ENCODE measurements at regions not wholly inside any gene's neighbourhood (a gene's known extent, or its start where the extent isn't known, plus 50 kb on each side); places are given as distances from the start of the nearest gene placed in this dataset.
"Not testable (repeated sequence)": the region's sequence is repeated elsewhere in the genome, so short reads cannot be mapped to it uniquely, and the experiment has no call there.

DNA sequence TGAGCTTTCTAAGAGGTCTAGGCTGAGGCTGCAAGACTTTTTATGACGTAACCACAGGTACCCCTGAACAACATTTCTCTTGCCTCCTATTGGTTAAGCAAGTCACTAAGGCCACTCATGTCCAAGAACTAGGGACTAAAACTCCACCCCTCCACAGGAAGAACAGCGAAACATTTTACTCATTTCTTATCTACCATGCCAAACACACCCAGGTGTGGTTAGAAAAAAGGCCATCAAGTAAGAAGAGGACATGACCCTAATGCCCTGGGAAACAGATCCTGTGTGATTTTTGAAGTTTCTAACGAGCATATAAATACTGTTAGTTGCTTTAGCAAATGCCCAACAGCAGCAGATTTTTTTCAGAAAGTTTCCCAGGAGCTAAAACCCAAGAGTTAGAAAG lies 282.4 kb upstream of the DYNLRB2 start:
- DNase-seq (ENCODE audit: low read depth) = no peak

DNA sequence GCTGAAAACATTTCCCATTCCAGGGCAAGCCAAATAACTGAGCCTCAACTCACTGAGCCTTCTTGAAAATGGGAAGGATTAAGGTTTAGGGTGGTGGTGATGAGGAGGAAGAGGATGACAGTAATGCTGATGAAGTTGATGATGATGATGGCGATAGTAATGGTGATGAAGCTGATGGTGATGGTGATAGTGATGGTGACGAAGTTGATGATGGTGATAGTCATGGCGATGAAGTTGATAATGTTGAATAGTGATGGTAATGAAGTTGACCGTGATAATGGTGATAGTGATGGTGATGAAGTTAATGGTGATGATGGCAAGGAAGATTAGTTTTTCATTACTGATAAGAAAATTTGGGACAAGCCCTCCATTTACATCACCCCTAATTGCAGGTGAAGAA lies 285.8 kb upstream of the DYNLRB2 start:
- DNase-seq (ENCODE audit: low read depth) = no peak

DNA sequence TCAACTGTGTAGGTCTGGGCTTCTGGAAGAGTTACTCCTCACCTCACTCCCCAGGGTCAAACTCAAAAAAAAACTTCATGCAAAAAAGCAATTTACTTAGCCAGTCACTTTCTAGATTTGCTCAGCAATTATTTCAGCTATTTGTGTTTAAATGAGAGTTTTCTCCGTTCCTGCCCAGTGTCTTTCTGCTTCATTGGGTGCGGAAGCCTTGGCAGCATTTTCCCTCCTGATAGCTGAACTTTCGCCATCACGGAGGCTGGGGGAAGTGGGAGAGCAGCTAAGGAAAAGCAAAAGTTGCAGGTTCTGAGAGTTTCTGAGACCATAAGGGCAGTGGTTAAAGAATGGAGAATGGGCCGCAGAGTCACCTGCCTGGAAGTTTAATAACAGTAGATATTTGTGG lies 287.1 kb upstream of the DYNLRB2 start:
- no peak for DNase-seq (ENCODE audit: low read depth)

DNA sequence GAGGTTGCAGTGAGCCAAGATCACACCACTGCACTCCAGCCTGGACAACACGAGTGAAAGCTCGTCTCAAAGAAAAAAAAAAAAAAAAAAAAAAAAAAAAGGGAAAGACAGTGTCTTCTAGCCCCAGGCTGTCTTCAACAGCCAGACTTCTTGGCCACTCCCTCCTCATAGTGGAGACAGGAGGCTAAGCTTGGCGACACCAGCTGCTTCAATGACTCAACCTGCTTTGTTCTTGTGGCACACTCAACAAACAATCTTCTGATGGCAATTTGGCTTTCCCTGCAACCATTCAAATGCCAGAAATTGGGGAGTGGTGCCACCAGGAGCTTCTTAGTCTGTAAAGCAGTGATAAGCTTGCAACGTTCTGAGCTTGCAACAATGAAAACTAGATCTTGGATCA lies 290.4 kb upstream of the DYNLRB2 start:
- no peak for DNase-seq (ENCODE audit: low read depth)

DNA sequence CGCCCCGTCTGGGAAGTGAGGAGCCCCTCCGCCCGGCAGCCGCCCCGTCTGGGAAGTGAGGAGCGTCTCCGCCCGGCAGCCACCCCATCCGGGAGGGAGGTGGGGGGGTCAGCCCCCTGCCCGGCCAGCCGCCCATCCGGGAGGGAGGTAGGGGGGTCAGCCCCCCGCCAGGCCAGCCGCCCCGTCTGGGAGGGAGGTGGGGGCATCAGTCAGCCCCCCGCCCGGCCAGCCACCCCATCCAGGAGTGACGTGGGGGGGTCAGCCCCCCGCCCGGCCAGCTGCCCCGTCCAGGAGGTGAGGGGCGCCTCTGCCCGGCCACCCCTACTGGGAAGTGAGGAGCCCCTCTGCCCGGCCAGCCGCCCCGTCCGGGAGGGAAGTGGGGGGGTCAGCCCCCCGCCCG lies 297.5 kb upstream of the DYNLRB2 start:
- DNase-seq (ENCODE audit: low read depth) = not testable (repeated sequence)

DNA sequence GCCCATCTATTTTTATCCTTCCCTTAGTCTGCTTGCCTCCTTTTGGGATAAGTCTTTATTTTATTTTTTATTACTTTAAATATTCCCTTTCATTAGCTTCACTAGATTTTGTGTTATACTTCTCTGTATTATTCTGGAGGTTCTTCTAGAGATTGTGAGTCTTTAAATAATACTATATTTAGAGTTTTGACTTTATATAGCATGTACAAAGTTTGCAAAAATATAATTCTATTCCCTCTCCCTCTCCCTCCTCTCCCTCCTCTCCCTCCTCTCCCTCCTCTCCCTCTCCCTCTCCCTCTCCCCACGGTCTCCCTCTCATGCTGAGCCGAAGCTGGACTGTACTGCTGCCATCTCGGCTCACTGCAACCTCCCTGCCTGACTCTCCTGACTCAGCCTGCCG lies 298.5 kb upstream of the DYNLRB2 start:
- DNase-seq (ENCODE audit: low read depth) = not testable (repeated sequence)

DNA sequence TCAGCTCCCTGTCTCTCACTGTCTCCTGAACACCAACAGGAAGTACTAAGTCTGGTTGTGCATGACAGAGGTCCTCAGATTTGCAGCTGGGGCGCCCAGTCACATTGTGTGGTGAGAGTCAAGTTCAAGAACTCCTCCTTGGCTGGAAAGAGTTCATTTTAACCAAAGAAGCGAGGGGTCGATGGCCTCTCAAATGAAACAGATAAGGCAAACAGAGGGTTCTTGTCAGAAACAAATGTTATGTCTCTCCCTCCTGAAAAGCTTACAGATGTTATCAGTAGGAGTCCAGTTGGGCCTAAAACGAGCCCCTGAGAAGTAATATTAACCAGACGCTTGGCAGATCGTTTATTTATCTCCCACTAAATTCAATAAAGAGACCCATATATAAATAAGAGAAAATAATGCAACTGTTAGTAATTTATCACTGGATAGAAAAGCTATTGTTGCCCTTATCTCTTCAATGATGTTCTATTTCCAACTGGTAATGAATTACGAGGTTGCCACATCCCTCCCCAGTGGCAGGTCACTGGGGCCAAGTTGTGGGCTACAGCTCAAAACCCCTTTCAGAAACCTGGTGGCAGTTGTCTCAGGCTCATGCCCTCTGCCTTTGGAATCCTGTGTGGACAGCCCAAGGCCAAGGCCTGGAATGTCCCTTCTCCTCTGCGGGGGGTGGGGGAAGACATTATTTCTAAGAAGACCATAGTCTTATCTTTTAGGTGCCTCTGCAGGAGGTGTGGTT lies 307.5 kb upstream of the DYNLRB2 start:
- no peak for DNase-seq (ENCODE audit: low read depth)

DNA sequence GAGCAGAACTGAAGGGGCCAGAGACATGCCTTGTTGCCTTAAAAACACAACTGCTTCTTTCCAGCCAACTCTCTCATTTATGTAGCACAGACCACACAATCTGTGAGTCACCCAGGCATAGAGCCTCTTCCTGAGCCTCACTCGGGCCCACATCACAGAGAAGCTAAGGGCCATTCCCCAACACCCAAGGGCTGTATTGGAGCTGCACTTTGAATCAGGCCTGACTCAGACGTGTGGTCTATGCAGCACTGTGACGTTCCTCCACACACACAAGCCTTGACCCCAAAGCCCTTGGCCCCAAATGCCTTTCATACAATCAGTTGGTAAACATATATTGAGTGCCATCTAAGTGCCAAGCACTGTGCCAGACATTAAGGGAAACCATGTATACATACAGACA lies 308.9 kb upstream of the DYNLRB2 start:
- peak; percentile 39 for DNase-seq (ENCODE audit: low read depth)

DNA sequence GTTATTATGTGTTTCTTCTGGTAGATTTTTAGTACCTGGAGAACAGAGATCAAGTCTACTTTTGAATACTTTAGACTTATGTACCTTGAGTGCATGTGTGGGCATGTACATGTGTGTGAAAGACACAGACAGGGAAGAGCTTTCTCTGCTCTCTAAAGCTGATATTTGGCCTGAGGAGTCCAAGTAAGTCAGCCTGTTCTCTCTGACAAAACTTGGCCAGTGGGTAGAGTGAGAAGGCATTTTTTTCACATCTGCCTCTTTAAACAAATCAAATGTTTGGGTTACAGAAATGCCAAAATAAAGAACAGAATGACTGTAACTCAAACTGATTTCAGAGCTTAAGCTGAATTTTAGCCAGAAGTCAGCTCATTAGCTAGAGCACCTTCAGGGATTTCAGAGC lies 309.7 kb upstream of the DYNLRB2 start:
- DNase-seq (ENCODE audit: low read depth) = peak; percentile 58

DNA sequence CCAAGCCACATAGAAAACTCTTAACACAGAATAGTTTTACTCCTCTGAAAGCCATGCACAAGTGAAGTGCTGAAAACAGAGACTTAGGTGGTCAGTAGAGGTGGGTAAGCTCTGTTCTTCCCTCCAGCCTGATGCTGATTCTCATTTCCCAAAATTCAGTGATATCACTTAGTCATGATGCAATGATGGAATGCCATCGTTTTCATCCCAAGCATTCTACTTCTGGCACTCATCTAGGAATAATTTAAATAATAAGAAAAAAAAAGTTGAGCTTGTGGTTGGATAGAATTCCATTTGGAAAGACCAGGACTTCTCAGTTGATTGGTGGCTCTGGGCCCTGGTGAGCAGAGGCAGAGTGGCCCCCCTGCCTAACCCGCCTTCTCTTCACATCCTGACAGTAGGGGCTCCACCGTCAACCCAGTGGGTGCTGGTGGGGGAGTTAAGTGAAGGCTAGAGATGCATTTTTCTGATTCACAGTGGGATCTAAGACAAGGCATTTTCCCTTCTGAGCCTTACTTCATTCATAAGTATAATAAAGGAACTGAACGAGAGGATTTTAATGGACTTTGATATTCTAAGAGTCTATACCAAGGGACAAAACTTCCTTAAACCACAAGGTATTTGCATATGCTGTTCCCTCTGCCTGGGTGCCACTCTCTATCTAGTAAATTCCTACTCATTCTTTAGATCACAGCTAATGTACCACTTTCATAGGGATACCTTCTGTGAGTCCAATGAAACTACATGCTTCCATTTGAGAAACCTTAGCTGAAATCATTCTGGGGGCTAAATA lies 310.3 kb upstream of the DYNLRB2 start:
- DNase-seq (ENCODE audit: low read depth) = peak; percentile 10

DNA sequence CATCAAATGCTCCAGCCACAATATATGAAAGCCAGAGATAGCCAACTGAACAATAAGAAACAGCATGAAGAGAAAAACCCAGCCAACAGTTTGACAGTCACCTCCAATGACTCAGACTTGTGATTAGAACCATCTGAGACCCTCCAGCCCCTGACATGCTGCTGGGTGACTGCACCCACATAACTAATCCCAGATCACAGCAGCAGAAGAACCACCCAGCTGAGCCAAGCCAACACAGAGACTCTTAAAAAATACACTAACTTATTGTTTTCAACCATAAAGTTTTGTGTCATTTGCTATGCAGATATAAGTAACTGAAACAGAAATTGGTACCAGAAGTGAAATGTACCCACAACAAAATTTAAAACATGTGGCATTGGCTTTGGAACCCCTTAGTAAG lies 314.3 kb upstream of the DYNLRB2 start:
- DNase-seq (ENCODE audit: low read depth) = no peak

DNA sequence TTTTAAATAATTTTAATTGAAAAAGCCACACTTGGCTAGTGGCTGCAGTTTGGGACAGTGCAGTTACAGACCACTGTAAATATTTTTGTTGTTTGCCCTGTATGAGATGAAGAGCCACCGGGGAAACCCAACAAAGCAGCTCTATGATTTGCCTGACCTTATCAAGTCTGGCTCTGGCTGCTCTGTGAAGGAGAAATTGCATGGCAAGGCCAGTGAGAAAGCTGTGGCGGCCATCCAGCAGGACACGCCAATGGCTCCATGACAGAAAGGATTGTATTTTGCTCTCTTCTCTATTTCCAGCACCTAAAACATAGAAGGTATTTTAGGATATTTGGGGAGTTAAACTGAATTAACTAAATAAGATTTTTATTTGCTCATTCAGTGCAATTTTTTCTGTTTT lies 330.0 kb upstream of the DYNLRB2 start:
- no peak for DNase-seq (ENCODE audit: low read depth)

DNA sequence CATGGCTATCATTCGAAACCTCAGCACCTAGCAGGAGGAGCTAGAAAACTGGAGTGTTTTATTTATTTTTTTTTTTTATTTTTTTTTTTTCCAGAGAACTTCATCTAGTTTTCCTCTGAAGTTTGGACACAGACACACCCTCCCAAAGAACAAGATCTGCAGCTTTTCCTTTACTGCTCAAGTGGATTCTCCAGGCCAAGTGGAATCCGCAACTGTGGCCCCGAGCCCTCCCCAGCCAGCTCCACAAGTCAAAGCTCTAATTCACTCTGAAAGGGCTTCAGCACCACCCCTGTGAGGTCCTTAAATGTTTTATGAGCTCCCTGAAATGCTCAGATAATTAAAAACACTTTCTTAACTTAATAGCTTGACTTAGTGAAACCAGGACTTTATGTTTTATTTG lies 332.1 kb upstream of the DYNLRB2 start:
- DNase-seq (ENCODE audit: low read depth) = no peak

DNA sequence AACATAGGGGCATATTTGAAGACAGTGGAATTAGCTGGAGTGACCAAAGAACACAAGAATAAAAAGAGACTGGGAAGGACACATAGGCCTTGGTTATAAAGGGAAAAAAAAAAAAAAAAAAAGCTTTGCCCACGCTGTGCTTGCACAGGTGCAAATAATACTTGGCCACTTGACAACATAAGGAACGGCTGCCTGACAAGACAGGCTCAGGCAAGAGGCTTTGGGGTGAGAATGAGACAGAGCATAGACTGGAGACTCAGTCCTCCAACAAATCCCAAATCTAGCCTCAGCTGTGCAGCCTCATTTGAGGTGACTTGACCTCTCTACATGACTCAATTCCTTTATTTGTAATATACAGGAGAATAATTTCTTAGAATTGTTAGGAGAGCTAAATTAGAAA lies 332.8 kb upstream of the DYNLRB2 start:
- DNase-seq (ENCODE audit: low read depth) = no peak

DNA sequence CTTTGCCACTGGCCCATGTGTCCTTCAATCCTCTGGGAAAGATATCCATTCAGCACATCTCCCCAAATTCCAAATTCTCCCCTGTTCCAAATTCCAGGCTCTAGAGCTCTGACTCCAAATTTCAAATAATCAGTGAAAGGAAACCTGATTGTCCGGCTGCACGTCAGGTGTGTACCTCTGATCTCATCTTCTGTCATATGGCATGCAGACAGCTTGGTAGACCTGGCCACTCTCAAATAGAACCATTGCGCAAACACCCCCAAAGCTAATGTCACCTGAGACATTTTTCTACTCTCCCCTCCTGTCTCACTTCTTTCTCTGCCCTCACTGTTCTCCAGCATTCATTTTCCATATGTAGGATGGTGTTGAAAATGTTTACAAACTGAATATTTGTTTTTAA lies 337.0 kb upstream of the DYNLRB2 start:
- no peak for DNase-seq (ENCODE audit: low read depth)

DNA sequence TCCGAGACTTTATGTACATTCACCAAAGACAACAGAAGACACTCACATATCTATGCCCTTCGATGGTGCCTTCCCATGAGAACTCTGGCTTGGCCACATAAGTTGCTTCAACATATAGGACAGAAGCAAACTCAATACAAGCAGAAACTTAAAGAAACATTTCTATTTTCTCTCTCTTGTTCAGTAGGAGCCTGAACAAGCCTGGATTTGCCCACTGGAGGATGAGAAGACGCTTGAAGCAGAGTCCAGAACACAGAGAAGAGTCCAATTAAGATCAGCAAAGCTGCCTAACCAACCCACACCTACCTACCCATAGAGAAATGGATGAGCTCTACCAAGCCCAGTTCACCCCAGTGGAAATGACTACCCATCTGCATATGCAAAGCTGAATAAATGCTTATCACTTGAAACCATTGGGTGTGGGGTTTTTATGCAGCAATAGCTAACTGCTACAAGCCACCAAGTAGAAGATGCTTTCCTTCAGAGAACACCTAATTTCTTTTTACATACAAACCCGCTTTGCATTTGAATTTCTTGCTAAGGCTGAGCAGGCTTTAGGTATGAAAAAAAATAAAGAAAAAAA lies 337.9 kb upstream of the DYNLRB2 start:
- DNase-seq (ENCODE audit: low read depth) = no peak

DNA sequence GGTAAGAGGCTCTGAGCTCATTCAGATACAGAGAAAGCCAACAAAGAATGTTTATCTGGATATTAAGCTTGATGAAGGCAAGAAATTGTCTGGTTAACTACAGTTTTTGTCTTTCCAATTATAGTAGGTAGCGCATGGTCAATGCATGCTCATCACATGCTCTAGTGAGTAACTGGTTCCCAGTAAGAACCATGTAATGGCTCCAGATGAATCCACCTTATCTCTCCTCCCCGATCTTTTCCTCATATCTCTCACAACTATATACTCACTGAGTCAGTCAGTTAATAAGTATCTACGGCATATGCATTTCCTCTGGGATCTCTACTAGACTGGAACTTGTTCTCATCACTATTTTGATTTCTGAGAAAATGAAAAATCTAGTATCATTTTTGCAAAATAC lies 340.7 kb upstream of the DYNLRB2 start:
- DNase-seq (ENCODE audit: low read depth) = no peak

DNA sequence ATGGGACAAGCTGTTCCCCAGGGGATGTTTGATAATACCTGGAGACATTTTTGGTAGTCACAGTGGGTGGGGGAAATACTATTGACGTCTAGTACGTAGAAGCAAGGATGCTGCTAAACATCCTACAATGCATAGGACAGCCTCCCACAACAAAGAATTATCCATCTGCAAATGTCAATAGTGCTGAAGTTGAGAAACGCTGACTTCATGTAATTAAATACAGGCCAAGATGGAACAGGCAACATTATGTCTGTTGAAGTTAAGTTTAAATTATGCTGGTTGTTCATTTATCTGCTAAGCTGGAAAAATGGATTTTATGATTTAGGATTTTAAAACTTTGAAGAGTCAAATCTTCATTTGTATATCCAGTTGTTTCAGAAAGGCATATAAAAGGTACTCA lies 341.2 kb upstream of the DYNLRB2 start:
- no peak for DNase-seq (ENCODE audit: low read depth)

DNA sequence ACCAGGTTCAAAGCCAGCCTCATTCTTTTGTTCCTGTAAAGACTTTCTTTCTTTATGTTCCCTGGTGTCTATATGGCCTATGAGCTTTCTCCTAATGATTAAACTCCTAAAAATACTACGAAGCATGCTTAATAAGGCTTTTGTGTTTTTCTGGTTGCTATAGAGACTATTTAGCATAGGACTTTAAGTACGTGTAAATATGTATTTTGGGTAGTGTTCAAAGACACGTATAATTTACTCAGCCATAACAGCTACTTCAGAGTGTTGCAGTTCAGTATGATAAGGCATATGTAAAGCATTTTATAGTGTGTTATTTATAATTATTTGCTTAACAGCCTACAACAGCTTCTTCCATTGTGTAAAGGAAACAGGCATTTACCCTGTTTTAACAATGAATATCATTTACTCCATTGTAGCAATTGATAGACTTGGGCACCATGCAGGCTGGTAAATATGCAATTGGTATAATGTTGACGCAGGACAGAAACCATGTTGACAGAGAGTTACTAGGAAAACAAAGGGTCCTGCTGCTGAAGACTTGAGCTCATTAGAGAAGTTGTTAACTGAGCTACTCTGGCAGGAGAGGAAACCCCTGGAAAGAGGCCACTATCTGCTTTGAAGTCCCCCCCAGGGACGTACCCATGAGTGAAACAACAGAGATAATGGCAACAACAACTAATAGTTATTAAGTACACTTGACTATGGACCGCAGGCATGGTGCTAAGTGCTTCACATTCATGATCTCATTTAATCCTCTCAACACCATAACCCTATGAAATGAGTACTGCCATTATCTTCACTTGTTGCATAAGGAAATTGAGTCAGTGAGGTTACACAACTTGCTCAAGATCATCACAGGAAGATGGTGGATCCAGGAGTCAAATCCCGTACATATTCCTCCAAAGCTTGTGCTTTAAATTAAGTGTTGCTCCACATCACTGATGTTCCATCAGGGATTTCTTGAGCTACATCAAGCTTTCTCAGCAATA lies 342.2 kb upstream of the DYNLRB2 start:
- peak; percentile 3 for DNase-seq (ENCODE audit: low read depth)

DNA sequence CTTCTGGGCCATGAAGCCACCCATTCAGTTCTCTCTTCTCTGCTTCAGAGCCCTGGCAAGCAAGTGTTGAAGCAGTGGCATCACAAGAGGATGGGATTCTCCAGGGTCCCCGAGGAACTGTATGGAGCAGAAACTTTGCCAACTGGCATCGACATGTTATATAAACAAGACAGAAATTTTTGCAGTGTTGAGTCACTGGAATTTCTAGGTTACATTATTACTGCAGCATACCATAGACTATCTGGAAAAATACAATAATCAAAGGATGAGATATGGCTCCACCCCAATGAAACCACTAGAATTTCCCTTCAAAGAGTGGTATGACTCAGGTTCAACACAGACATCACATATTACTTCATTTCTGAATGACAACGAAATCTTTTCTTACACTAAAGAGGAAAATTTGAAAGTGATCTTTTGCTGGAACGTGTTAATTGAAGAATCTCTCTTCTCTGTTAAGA lies 343.0 kb upstream of the DYNLRB2 start:
- peak; percentile 84 for DNase-seq (ENCODE audit: low read depth)

DNA sequence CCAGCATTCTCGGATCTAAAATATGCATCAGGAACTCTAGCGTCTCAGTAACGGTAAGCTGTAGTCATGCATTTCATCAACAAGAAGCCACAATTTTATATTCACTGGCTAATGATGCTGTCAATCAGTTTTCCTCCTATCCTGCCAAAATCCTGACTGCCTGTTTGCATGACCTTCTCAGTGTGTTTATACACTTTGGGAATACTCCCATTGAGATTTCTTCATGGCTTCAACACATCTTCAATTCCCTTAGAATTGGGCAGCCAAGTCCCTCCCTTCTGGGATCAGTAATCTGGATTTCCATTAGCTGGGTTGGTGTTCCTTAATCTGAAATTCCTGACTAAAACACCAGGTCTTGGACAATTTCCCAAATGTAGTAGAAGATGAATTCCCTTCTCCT lies 348.9 kb upstream of the DYNLRB2 start:
- peak; percentile 24 for DNase-seq (ENCODE audit: low read depth)

All from fibroblast of gingiva (primary cell).